GM18519 (cell line): ENCODE measurements at regions not wholly inside any gene's neighbourhood (a gene's known extent, or its start where the extent isn't known, plus 50 kb on each side); places are given as distances from the start of the nearest gene placed in this dataset.
"Not testable (repeated sequence)": the region's sequence is repeated elsewhere in the genome, so short reads cannot be mapped to it uniquely, and the experiment has no call there.

Experiments
- ATAC-seq: cut with Tn5 transposase; IDR thresholded peaks from one replicate; pipeline ENCODE4 v1.9.1; 2021; ENCODE audit warnings: mild to moderate bottlenecking, moderate library complexity; ENCODE audit not compliant: unreplicated experiment, low FRiP score

GRCh38 chr3:181554233-181554765, 157.4 kb upstream of the SOX2 start:
- no peak for ATAC-seq

- ATAC-seq, result no peak
Measured at GRCh38 chr3:181549266-181549665, 162.5 kb upstream of the SOX2 start.

GRCh38 chr3:181541414-181541813, 170.3 kb upstream of the SOX2 start:
- ATAC-seq, result no peak

GRCh38 chr3:181534781-181535221, 176.9 kb upstream of the SOX2 start:
- no peak for ATAC-seq

- ATAC-seq, result no peak
Measured at GRCh38 chr3:181533811-181534210, 177.9 kb upstream of the SOX2 start.

GRCh38 chr3:181530584-181530983, 181.1 kb upstream of the SOX2 start:
- ATAC-seq, result no peak

GRCh38 chr3:181521831-181522230, 189.9 kb upstream of the SOX2 start:
- no peak for ATAC-seq

- no peak for ATAC-seq
Measured at GRCh38 chr3:181518222-181518621, 193.5 kb upstream of the SOX2 start.

- no peak for ATAC-seq
Measured at GRCh38 chr3:181512787-181513186, 198.9 kb upstream of the SOX2 start.

GRCh38 chr3:181510500-181510899, 201.2 kb upstream of the SOX2 start:
- ATAC-seq, result no peak

GRCh38 chr3:181497358-181497757, 214.4 kb upstream of the SOX2 start:
- no peak for ATAC-seq

- ATAC-seq, result no peak
Measured at GRCh38 chr3:181493423-181493822, 218.3 kb upstream of the SOX2 start.

GRCh38 chr3:181488536-181488935, 223.2 kb upstream of the SOX2 start:
- no peak for ATAC-seq

- ATAC-seq, result no peak
Measured at GRCh38 chr3:181487236-181487978, 224.3 kb upstream of the SOX2 start.

GRCh38 chr3:181486141-181486885, 225.4 kb upstream of the SOX2 start:
- ATAC-seq, result no peak

- no peak for ATAC-seq
Measured at GRCh38 chr3:181484026-181484425, 227.7 kb upstream of the SOX2 start.

- ATAC-seq, result not testable (repeated sequence)
Measured at GRCh38 chr3:181475146-181475545, 236.6 kb upstream of the SOX2 start.

GRCh38 chr3:181470349-181470748, 241.4 kb upstream of the SOX2 start:
- ATAC-seq, result no peak

GRCh38 chr3:181464033-181464694, 247.6 kb upstream of the SOX2 start:
- ATAC-seq, result no peak

GRCh38 chr3:181461381-181461780, 250.3 kb upstream of the SOX2 start:
- no peak for ATAC-seq

- no peak for ATAC-seq
Measured at GRCh38 chr3:181459516-181459915, 252.2 kb upstream of the SOX2 start.
